ENCODE measurements at regions not wholly inside any gene's neighbourhood (a gene's known extent, or its start where the extent isn't known, plus 50 kb on each side); places are given as distances from the start of the nearest gene placed in this dataset.

DNA sequence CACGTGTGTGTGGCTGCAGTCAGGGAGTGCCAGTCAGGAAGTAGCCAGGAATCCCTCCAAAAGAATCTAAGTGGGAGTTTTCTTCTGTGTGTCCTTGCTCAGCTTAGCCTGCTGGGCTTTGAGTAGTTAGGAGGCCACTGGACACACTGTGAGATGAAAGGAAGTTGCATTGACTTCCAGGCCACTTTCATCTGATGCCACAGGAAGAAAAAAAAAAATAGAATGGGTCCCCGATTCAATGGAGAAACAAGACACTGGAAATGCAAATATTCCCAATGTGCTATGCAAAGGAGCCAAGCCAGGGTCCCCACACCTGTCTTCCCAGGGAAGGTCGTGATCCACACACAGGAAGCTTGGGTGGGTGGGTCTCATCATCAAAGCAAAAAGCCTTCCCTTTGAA is 95.6 kb upstream of the E2F8 start:
- TF ChIP-seq, protein P1, sequence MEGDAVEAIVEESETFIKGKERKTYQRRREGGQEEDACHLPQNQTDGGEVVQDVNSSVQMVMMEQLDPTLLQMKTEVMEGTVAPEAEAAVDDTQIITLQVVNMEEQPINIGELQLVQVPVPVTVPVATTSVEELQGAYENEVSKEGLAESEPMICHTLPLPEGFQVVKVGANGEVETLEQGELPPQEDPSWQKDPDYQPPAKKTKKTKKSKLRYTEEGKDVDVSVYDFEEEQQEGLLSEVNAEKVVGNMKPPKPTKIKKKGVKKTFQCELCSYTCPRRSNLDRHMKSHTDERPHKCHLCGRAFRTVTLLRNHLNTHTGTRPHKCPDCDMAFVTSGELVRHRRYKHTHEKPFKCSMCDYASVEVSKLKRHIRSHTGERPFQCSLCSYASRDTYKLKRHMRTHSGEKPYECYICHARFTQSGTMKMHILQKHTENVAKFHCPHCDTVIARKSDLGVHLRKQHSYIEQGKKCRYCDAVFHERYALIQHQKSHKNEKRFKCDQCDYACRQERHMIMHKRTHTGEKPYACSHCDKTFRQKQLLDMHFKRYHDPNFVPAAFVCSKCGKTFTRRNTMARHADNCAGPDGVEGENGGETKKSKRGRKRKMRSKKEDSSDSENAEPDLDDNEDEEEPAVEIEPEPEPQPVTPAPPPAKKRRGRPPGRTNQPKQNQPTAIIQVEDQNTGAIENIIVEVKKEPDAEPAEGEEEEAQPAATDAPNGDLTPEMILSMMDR (IDR thresholded peaks at IDR 0.05) = no peak
- TF ChIP-seq POLR2A (IDR thresholded peaks at IDR 0.05) = no peak

All from transverse colon (tissue), 3 donors.